SK-N-SH (cell line): ENCODE measurements at regions not wholly inside any gene's neighbourhood (a gene's known extent, or its start where the extent isn't known, plus 50 kb on each side); places are given as distances from the start of the nearest gene placed in this dataset.

Experiments
- CTCF ChIP-seq: fragments of 200-600 bp; sonication (generic); IDR thresholded peaks from 2 replicates; pipeline ENCODE4 v1.6.1; 2017; ENCODE audit warnings: antibody characterized with exemption, mild to moderate bottlenecking, moderate library complexity
- EZH2phosphoT487 ChIP-seq: fragments of 200-600 bp; sonication (generic); IDR thresholded peaks from 2 replicates; pipeline ENCODE4 v1.6.1; 2017; ENCODE audit warnings: low read depth, mixed run types, mild to moderate bottlenecking, antibody characterized with exemption, moderate library complexity, borderline replicate concordance
- GABPA ChIP-seq: IDR thresholded peaks from 2 replicates; pipeline ENCODE4 v1.4.0; 2012; ENCODE audit warnings: low read depth, mild to moderate bottlenecking
- JUND ChIP-seq: IDR thresholded peaks from 2 replicates; pipeline ENCODE4 v1.4.0; 2012
- MAX ChIP-seq: IDR thresholded peaks from 2 replicates; pipeline ENCODE4 v1.4.0; 2012; ENCODE audit warnings: low read depth
- PBX3 ChIP-seq: IDR thresholded peaks from 2 replicates; pipeline ENCODE4; 2012
- TAF1 ChIP-seq: IDR thresholded peaks from 2 replicates; pipeline ENCODE4 v1.6.1; 2012; ENCODE audit warnings: low read depth, mild to moderate bottlenecking, low read length, moderate library complexity, borderline replicate concordance
- TEAD4 ChIP-seq: IDR thresholded peaks from 2 replicates; pipeline ENCODE4 v1.4.0; 2012; ENCODE audit warnings: mild to moderate bottlenecking, borderline replicate concordance; ENCODE audit not compliant: insufficient read depth
- USF2 ChIP-seq: fragments of 150-350 bp; IDR thresholded peaks from 2 replicates; pipeline ENCODE4 v1.6.1; 2017; ENCODE audit warnings: antibody characterized with exemption, low read length, low read depth, borderline replicate concordance

GRCh38 chr9:29928072-29928471, 2354.8 kb upstream of the C9orf72 start:
- TF ChIP-seq CTCF (no peak), GABPA (no peak), EZH2phosphoT487 (no peak), PBX3 (no peak), MAX (no peak), TEAD4 (no peak), JUND (no peak), USF2 (no peak), TAF1 (no peak)
